Progenitor cell of endocrine pancreas (in vitro differentiated cells): ENCODE measurements at regions not wholly inside any gene's neighbourhood (a gene's known extent, or its start where the extent isn't known, plus 50 kb on each side); places are given as distances from the start of the nearest gene placed in this dataset.

Experiments used
- DNase-seq: peaks from one replicate; pipeline ENCODE4 v3.0.0; 2021; ENCODE audit warnings: low spot score; ENCODE audit not compliant: unreplicated experiment
- H3K27ac Mint-ChIP-seq: 2 replicates; pipeline ENCODE4 v1.8.0; 2021; ENCODE audit warnings: mild to moderate bottlenecking, moderate library complexity, mixed read lengths
- H3K27me3 Mint-ChIP-seq: 2 replicates; pipeline ENCODE4 v1.8.0; 2021; ENCODE audit warnings: mixed read lengths
- H3K36me3 Mint-ChIP-seq: 2 replicates; pipeline ENCODE4 v1.8.0; 2022; ENCODE audit warnings: mixed read lengths; ENCODE audit not compliant: insufficient read depth
- H3K4me1 Mint-ChIP-seq: 2 replicates; pipeline ENCODE4 v1.8.0; 2021; ENCODE audit warnings: low read depth, mixed read lengths
- H3K4me3 Mint-ChIP-seq: 2 replicates; pipeline ENCODE4 v1.8.0; 2021; ENCODE audit warnings: low read depth, mild to moderate bottlenecking, moderate library complexity, mixed read lengths
- H3K9me3 Mint-ChIP-seq: 2 replicates; pipeline ENCODE4 v1.8.0; 2021; ENCODE audit warnings: low read depth, mixed read lengths
- TF ChIP-seq, protein P1 (sequence below): fragments of 200-600 bp; sonication (generic); IDR thresholded peaks from one replicate; pipeline ENCODE4 v1.5.0; 2021; ENCODE audit warnings: antibody characterized with exemption, mild to moderate bottlenecking; ENCODE audit not compliant: unreplicated experiment

DNA sequence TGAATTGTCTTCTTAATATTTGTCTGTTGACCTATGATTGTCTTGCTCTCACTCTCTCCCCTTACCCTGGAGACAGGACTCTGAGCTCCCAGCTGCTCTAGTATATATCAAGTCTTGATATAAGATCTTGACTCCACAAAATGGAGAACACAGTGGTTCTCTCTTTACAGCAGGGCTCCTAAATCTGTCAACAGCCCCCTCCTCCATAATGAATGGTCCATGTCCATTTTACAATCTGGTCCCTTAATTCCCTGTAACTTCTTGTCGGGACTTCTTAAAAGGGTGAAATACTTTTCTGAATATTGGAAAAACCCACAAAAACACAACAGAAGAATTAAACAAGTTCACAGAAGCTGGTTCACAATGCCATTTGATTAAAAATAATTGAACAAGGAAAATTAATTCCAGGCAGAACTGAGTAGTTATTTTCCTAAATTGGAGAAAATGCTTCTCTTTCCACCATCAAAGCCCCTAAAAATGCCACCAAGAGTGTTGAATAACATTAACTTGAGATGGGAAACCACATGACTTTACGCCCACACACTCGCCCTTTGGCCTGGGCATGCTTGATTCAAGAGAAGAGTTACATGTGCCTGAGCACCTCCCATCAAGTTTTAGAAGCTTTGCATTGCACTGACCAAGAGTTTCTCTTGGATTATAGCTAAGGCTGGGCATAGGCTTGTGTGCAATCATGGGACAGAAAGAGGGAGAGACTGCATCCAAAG, 109.8 kb downstream of the TOMM20 start:
- no peak for DNase-seq
- TF ChIP-seq, protein P1, sequence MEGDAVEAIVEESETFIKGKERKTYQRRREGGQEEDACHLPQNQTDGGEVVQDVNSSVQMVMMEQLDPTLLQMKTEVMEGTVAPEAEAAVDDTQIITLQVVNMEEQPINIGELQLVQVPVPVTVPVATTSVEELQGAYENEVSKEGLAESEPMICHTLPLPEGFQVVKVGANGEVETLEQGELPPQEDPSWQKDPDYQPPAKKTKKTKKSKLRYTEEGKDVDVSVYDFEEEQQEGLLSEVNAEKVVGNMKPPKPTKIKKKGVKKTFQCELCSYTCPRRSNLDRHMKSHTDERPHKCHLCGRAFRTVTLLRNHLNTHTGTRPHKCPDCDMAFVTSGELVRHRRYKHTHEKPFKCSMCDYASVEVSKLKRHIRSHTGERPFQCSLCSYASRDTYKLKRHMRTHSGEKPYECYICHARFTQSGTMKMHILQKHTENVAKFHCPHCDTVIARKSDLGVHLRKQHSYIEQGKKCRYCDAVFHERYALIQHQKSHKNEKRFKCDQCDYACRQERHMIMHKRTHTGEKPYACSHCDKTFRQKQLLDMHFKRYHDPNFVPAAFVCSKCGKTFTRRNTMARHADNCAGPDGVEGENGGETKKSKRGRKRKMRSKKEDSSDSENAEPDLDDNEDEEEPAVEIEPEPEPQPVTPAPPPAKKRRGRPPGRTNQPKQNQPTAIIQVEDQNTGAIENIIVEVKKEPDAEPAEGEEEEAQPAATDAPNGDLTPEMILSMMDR: no peak
- Mint-ChIP-seq H3K27me3 (no peaks in the 10 kb centered on the region), H3K4me1 (peaks cover 21% of the 10 kb centered on the region), H3K36me3 (no peaks in the 10 kb centered on the region), H3K4me3 (no peak overlapping the region), H3K27ac (no peak overlapping the region), H3K9me3 (no peaks in the 10 kb centered on the region)

DNA sequence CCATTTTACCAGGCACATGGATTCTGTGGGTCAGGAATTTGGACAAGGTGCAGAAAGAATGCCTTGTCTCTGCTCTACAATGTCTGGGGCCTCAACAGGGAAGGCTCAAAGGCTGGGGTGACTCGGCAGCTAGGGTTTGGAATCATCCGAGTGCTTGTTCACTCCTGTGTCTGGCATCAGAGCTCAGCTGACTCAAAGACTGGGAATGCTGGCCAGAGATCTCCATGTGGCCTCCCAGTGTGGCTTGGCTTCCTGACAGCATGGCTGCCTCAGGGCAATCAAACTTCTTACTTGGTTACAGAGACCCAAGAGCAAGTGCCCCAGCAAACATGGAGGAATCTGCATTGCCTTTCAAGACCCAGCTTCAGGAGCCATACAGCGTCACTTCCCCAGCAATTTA, 110.5 kb downstream of the TOMM20 start:
- Mint-ChIP-seq H3K36me3 (no peaks in the 10 kb centered on the region), H3K27me3 (no peaks in the 10 kb centered on the region), H3K4me1 (peaks cover 15% of the 10 kb centered on the region), H3K9me3 (no peaks in the 10 kb centered on the region), H3K4me3 (no peak overlapping the region), H3K27ac (no peak overlapping the region)
- DNase-seq: no peak
- TF ChIP-seq, protein P1: no peak

DNA sequence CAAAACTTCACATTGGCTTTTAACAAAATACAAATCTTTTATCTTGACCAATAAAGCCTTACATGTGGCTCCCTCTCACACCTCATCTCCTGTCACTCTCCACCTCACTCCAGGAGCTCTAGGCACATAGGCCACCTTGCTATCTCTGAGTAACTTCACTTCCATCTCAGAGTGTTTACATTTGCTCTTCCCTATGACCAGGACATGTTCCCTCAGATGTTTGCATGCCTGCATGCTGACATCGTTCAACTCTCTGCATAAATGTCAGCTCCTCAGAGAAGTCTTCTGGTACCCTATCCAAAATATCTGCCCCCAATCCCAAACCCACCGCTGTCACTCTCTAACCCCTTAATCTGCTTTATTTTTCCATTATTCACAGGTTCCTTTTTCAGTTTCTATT, 110.9 kb downstream of the TOMM20 start:
- Mint-ChIP-seq H3K27me3 (no peaks in the 10 kb centered on the region), H3K4me1 (peaks cover 12% of the 10 kb centered on the region), H3K9me3 (no peaks in the 10 kb centered on the region), H3K4me3 (no peak overlapping the region), H3K27ac (no peak overlapping the region), H3K36me3 (no peaks in the 10 kb centered on the region)
- TF ChIP-seq, protein P1: no peak
- no peak for DNase-seq

DNA sequence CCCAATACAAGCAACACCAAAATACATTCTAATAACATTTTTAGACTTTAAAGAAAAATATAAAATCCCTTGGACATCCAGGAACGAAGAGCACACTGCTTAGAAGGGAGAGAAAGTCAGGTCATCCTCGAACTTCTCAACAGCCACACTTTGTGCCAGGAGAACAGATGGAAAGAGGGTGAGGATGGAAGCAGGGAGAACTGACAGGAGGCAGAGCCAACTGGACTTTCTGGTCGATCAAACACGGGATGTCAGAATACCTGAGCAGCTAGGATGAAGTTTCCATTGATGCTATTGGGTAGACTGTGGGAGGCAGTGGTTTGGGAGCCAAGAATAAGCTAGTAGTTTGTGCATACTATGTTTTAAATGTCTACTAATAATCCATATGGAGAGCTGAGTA, 111.4 kb downstream of the TOMM20 start:
- Mint-ChIP-seq H3K27me3 (no peaks in the 10 kb centered on the region), H3K4me3 (no peak overlapping the region), H3K36me3 (no peaks in the 10 kb centered on the region), H3K27ac (no peak overlapping the region), H3K9me3 (no peaks in the 10 kb centered on the region), H3K4me1 (peaks cover 8% of the 10 kb centered on the region)
- TF ChIP-seq, protein P1: no peak
- DNase-seq: no peak

DNA sequence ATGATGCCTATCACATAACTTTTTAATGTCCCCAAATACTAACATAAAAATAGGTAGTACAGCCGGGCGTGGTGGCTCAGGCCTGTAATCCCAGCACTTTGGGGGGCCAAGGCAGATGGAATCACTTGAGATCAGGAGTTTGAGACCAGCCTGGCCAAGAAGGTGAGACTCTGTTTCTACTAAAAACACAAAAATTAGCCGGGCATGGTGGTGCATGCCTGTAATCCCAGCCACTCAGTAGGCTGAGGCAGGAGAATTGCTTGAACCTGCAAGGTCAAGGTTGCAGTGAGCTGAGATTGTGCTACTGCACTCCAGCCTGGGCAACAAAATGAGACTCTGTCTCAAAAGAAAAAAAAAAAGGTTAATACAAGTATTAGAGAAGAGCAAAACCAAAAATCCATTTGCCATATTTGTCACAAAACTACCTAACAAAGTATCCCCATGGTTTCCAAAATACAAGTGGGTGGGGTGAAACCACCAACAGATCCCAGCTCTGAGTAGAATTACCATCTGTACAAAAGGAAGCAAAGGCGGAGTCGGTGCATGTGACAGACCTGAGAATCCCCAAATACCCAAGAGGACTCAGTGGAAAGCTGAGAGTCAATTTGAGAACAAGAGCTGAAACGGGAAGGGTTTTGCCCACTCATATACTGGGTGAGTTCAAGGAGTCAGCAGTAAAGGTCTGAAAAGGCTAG, 113.2 kb downstream of the TOMM20 start:
- Mint-ChIP-seq H3K4me3 (no peak overlapping the region), H3K4me1 (peaks cover 2% of the 10 kb centered on the region), H3K9me3 (no peaks in the 10 kb centered on the region), H3K36me3 (no peaks in the 10 kb centered on the region), H3K27me3 (no peaks in the 10 kb centered on the region), H3K27ac (no peak overlapping the region)
- TF ChIP-seq, protein P1: no peak
- DNase-seq: no peak
